MM.1S (cell line): ENCODE measurements at regions not wholly inside any gene's neighbourhood (a gene's known extent, or its start where the extent isn't known, plus 50 kb on each side); places are given as distances from the start of the nearest gene placed in this dataset.

Experiments used
- EZH2 ChIP-seq: fragments of 300-600 bp; sonication (generic); optimal IDR thresholded peaks from 2 replicates; pipeline ENCODE3; 2017; ENCODE audit warnings: low read depth, mild to moderate bottlenecking, antibody characterized with exemption, low read length, mixed read lengths
- EZH2phosphoT487 ChIP-seq: fragments of 300-600 bp; sonication (generic); IDR thresholded peaks from 2 replicates; pipeline ENCODE4 v1.6.1; 2018; ENCODE audit warnings: antibody characterized with exemption, low read length
- TF ChIP-seq, protein P1 (sequence below): fragments of 300-600 bp; sonication (generic); IDR thresholded peaks from 2 replicates; pipeline ENCODE4 v1.5.1; 2016; ENCODE audit warnings: antibody characterized with exemption, low read length, mixed read lengths

DNA sequence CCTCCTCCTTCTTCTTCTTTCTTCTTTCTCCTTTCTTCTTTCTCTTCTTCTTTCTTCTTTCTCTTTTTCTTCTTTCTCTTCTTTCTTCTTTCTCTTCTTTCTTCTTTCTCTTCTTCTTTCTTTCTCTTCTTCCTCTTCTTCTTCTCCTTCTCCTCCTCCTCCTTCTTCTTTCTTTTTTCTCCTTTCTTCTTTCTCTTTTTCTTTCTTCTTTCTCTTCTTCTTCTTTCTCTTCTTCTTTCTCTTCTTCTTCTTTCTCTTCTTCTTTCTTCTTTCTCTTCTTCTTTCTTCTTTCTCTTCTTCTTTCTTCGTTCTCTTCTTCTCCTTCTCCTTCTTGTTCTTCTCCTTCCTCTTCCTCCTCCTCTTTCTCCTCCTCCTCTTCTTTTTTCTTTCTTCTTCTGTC, 1230.7 kb upstream of the USP15 start:
- TF ChIP-seq, protein P1, sequence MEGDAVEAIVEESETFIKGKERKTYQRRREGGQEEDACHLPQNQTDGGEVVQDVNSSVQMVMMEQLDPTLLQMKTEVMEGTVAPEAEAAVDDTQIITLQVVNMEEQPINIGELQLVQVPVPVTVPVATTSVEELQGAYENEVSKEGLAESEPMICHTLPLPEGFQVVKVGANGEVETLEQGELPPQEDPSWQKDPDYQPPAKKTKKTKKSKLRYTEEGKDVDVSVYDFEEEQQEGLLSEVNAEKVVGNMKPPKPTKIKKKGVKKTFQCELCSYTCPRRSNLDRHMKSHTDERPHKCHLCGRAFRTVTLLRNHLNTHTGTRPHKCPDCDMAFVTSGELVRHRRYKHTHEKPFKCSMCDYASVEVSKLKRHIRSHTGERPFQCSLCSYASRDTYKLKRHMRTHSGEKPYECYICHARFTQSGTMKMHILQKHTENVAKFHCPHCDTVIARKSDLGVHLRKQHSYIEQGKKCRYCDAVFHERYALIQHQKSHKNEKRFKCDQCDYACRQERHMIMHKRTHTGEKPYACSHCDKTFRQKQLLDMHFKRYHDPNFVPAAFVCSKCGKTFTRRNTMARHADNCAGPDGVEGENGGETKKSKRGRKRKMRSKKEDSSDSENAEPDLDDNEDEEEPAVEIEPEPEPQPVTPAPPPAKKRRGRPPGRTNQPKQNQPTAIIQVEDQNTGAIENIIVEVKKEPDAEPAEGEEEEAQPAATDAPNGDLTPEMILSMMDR, result no peak
- TF ChIP-seq EZH2 (no peak), EZH2phosphoT487 (no peak)
